ENCODE measurements at regions not wholly inside any gene's neighbourhood (a gene's known extent, or its start where the extent isn't known, plus 50 kb on each side); places are given as distances from the start of the nearest gene placed in this dataset.

GRCh38 chr12:58367041-58367440 lies 425.7 kb downstream of the ATP23 start:
- TF ChIP-seq SUZ12 (IDR thresholded peaks at IDR 0.05; ENCODE audit: extremely low read depth, insufficient read depth, insufficient read length) (no peak), YY1 (IDR thresholded peaks at IDR 0.05; ENCODE audit: insufficient read depth, insufficient read length) (no peak)
